HG03175 (cell line): ENCODE measurements at regions not wholly inside any gene's neighbourhood (a gene's known extent, or its start where the extent isn't known, plus 50 kb on each side); places are given as distances from the start of the nearest gene placed in this dataset.

Experiments used
- ATAC-seq: cut with Tn5 transposase; IDR thresholded peaks from one replicate; pipeline ENCODE4 v1.9.1; 2021; ENCODE audit warnings: mild to moderate bottlenecking, moderate library complexity; ENCODE audit not compliant: unreplicated experiment

DNA sequence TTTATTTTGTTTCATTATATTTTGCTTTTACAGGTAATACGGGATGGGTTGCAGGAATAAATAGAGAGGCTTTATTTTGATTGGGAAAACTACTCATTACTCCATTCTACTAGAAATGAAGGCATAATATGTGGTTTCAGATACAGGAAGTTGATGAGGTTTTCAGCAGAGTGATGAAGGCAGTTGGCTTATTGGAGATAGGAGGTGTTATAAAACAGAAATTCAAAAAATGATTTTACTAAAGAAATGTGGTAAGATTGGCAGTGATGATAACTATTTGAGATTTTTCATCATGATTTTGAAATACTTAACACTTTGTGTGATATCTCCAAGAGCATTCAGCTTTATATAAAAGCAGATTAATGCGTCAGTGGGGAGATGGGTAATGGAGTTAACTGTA is 1445.7 kb upstream of the CADM2 start:
- no peak for ATAC-seq

DNA sequence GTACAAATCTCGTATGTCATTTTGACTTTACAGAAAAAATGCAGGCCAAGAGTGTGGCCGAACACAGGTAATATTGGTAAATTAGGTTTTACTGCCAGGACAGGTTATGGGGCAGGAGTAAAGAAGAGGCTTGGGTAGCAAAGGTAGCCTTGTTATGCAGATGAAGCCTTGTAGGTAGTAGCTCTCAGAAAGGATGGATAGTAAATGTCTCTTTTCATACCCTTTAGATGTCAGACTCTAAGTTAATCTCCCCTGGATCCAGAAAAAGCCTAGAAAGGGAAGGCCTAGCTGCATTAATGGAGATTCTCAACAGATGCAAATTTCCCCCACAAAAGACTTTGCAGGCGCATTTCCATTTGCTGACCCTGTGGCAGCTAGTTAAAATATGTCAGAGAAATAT is 1445.1 kb upstream of the CADM2 start:
- no peak for ATAC-seq

DNA sequence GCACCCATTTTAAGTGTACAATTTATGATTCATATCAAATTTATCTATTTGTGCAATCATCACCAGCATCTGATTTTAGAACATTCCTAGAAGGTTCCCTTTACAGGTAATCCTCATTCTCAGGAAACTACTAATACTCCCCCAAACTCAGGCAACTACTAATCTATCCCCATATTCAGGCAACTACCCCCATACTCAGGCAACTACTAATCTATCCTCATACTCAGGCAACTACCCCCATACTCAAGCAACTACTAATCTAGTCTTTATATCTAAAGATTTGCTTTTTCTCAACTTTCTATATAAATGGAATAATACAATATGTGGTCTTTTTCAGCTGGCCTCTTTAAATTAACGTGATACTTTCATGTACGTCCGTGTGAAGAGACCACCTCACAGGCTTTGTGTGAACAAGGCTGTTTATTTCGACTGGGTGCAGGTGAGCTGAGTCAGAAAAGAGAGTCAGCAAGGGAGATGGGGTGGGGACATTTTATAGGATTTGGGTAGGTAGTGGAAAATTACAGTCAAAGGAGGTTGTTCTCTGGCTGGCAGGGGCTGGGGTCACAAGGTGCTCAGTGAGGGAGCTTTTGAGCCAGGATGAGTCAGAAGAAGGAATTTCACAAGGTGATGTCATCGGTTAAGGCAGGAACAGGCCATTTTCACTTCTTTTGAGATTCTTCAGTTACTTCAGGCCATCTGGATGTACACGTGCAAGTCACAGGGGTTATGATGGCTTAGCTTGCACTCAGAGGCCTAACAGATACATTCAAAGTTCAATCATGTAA is 1444.5 kb upstream of the CADM2 start:
- ATAC-seq = no peak

DNA sequence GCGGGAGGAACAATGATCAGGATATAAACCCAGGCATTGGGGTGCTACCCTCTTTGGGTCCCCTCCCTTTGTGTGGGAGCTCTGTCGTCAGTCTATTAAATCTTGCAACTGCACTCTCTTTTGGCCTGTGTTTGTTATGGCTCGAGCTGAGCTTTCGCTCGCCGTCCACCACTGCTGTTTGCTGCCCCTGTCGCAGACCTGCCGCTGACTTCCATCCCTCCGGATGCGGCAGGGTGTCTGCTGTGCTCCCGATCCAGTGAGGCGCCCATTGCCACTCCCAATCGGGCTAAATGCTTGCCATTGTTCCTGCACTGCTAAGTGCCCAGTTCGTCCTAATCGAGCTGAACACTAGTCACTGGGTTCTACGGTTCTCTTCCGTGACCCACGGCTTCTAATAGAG is 1443.7 kb upstream of the CADM2 start:
- no peak for ATAC-seq

DNA sequence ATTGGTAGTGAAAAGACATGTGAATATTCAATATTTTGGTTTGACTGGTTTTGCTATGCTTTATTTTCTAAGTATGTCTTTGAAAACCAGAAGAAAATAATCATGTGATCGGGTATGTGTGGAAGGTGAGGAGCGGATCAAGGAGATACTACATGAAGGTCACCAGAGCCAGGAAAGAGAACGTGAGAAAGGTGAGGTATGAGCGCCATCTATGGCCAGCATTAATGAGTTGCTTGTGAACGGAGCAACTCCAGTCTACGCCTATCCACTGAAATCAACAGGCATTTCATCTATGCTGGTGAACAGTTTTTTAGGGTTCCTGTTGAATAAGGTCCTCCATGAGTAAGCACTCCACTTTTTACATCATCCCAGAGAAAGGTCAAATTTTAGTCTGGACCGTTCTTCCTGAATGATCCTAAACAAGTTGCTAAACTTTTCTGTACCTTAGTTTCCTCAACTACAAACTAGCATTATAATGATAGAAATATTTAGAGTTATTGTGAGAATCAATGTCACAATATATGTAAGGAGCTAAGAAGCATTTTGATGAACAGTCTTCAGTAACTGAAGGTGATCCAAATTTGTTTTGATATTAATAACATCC is 1435.2 kb upstream of the CADM2 start:
- peak; percentile 66 for ATAC-seq

DNA sequence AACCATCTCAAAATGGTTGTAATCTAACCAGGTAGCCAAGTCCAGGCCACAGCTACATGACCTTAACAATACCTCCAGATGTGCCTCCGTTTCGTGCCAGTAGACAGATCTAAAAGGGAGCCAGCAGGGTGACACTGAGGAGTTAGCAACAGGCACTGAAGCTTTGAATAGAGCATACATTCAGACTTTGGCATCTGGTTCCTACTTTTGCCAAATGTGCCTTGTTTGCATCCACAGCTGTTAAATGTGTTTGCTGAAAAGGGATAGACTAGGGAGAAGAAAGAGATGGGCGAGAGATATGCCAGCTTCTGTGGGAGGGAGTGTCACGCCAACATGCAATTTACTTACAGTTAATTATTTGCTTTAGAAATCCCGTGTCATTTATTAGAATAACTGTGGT is 1433.9 kb upstream of the CADM2 start:
- no peak for ATAC-seq

DNA sequence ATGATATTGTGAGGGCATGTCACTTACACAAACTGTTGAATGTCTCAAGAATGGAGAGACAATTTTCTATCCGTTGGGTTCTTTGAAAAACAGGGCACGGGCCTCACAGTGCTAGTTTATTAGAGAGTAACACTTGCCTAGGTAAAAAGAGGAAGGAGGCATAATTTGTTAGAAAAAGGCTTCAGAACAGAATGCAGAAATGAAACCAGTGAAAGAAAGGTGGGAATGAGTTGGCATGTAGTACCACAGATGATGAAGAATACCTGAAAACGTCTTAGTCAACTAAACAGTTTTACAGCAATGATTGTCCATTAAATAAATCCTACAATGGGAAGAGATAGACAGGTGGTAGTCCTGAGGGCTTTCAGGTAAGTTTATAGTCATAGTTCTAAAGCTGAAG is 1399.7 kb upstream of the CADM2 start:
- no peak for ATAC-seq

DNA sequence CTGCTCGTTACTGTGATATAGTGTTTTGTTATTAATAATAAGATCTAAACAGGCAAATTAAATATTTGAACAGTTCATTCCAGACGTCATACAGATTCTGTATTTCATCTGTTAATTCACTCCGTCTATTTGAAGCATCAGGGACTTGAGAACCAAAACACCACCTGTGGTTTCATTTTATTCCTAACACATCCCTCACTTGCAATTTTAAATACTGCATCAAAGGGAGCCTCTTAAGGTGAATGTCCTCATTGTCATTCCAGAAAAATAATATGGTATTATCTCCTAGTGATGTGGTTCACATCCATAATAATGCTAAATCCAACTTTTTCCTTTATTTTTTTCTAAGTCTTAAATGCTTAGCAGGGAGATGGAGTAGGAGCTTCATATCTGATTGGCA is 1390.9 kb upstream of the CADM2 start:
- no peak for ATAC-seq

DNA sequence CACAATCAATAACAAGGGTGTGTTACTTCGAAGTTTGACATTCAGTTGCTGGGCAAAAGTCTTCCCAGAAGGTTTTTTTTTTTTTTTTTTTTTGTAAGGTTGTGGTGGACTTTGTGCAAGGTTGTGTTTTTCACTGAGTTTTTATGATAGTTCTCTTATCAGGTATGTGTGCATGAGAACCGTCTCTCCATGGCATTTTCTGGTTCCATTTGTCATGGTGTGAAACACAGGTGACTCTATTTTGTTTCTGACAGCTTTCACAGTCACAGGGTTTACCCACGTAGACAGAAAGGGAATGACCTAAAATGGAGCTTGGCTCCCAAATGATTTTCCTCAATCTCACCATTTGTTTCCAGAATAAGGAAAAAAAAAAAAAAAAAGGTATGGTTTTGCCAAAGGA is 1377.2 kb upstream of the CADM2 start:
- no peak for ATAC-seq

DNA sequence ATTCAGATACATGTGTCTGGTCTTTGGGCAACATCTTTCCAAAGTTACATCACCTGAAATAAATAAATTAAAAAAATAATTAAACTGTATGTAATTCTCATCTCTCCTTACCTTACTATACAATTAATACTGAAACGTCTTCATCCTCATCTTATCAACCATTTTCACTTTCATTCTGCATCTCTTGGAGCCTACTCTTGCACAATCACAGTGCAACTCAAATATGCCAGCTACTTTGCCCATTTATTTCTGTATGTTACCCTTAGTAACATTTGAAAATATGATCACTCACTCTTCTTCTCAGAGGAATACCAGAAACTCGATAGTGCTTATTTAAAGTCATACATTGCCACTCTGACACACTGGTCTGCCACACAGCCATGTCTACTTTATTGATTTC is 1357.1 kb upstream of the CADM2 start:
- ATAC-seq = no peak

DNA sequence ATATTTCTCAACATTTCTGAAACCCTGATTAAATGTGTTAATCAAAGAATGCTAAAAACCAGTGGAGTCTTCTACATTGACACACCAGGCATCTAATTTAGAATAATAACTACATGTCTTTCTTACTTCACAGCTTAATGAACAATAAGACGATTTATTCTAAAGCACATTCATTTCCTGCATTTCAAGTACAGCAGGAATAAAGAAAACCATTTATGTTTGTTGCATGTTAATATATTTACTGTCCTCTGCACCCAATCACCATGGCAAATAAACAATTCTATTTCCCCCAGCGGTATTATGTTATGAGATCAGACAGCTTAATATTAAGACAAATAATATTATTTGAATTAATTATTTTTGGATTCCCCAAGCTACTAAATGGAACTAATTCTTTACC is 1336.3 kb upstream of the CADM2 start:
- ATAC-seq = no peak

DNA sequence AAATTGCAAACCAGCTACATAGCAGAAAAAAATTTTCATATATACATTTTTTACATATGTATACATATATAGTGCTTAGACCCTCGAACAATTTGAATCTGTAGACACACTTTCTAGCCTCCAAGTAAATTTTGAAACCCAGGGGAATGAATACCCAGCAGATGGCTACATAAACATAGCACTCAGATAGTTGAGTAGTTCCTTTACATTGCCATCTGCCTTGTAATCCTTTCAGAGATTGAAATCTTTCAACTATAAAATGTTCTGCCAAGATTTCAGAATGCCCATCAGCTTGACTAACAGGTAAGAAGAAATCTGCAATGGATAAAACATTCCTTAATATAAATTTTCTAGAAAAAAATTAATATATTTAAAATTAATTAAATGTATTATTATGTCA is 1333.5 kb upstream of the CADM2 start:
- no peak for ATAC-seq

DNA sequence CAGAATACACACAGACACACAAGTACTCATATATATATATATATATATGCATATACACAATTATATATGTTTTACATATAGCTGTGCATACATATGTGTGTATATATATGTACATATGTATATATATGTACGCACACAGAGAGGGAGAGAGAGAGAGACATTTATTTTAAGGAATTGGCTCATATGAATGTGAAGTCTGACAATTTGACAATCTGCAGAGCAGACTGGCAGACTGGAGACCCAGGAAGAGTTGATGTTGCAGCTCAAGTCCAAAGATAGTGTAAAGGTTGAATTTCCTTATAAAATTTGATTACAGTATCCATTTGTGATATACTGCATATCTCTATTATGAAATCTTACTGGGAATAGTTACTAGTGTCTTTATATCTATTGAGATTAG is 1330.3 kb upstream of the CADM2 start:
- ATAC-seq = no peak

DNA sequence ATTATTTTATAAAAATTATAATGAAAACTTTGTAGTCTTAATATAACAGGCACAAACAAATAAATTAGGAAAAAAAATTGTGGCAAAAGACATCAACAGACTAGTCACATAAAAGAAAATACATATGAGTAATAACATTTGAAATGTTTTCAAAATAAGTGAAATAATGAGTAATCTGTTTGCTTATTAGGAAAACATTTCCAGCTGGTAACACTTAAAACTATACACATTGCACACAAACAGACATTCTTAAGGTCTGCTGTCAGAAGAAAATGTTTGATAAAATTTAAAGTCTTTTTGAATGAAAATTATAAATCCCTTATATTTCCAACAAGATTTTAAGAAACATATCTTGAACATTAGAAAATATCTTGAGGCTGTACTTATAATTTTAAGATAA is 1326.3 kb upstream of the CADM2 start:
- ATAC-seq = no peak

DNA sequence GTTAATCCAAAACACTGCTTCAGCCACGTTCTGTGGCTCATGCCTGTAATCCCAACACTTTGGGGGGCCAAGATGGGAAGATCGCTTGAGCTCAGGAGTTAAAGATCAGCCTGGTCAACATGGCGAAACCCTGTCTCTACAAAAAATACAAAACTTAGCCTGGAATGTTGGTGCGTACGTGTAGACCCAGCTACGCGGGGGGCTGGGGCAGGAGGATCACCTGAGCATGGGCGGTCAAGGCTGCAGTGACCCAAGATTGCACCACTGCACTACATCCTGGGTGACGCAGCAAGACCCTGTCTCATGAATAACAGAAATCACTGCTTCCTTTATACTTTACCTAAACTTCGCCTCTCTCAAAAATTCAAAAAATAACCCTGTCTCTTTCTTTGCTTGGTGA is 1325.0 kb upstream of the CADM2 start:
- ATAC-seq = no peak

DNA sequence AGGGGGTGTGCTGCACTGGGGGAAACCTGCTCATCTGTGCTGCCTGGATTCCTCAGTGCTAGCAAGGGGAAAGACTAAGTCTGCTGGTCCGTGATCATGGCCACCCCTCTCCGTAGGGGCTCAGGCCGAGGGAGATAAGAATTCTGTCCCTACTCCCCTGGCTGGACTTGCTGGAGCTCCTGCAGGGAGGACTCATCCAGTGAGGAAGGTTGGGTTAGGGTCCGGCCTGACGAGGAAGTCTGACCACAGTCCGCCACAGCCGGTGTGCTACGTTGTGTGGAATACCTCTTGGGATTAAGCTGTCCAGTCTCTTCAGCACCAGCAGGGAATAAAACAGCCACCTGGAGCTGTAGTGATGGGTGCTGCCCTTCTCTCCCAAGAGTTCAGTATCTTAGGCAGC is 1309.1 kb upstream of the CADM2 start:
- no peak for ATAC-seq

DNA sequence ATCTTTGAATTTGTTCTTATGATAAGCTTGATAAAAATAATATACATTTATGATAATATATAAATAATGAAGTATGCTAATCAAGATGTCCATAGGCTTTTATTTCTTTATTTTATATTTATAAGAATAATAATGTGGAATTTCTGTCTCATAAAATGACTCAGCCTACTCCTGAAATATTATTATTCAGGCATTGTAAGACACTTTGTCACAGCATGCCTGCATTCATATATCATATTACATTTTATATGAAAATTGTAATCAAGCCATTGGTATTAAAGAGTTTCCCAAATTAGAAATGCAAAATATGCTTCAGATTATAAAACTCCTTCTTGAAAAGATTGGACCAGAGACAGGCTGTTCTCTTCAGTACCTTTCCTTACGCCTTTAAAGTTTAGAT is 1303.7 kb upstream of the CADM2 start:
- no peak for ATAC-seq

DNA sequence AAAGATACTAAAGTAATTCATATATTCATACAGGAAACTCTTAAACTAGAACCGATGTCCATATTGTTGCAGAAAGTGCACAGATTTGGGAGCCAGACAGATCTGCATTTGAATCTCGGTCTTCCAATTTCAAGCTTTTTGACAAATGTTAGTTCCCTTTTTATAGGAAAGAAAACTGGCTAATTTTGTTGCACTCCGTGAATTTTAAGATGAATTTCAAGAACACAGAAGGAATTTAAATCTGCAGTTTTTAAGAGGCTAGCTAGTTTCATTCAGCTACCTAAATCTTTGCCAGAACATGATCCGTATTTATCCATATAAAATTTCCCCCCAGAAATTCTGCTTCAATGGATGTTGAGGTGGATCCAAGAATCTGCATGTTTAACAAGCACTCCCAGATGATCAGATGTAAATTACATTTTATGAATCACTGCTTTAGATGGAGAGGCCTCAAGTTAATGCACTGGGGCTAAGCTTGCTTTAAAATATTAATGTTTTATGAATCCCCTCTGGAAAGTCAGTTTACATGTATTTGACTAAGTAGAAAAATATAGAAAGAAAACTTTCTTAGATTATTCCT is 1296.3 kb upstream of the CADM2 start:
- ATAC-seq = no peak

DNA sequence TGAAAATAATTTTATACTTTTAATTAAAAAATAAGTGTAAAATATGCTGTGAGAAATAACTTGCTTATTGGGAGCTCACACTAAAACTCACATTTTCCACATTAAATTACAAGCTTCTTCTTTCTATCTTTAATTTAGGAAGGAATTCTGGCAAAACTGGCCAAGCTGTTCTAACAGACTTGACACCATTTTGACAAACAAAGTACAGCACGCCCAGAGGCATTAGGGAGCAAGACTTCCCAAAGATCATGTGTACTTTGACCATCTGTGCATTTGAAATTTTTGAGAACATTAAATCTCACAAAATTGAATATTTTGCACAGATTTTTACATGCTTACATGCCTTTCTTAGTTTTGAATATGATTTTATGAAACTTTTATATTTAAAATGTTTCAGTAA is 1288.4 kb upstream of the CADM2 start:
- ATAC-seq = no peak

DNA sequence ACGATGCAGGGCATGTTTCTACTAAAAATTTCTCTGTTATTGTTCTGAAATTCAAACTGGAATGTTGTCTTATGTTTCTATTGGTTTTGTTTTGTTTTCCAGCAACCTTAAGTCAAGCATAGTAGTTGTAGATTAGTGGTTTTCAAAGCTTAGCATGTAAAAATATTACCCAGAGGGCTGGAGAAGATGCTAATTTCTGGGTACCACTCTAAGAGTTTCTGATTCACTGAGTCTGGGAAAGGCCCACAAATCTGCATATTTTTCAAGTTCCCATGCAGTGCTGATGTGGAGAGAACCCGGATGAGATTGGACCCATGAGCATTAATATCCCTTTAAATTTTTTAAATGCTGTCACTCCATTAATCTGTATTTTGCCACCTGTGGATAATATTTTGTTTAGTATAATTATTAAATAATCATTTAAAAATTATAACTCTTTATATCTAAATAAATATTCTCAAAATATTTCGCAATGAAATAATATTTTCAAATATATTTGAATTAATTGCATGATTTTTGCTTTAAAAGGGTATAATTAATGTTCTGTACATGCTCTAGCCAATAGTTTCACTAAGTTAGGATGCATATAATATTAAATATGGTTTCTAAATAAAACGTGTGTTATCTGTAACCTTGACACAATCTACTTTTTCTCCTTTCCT is 1274.7 kb upstream of the CADM2 start:
- ATAC-seq = no peak

DNA sequence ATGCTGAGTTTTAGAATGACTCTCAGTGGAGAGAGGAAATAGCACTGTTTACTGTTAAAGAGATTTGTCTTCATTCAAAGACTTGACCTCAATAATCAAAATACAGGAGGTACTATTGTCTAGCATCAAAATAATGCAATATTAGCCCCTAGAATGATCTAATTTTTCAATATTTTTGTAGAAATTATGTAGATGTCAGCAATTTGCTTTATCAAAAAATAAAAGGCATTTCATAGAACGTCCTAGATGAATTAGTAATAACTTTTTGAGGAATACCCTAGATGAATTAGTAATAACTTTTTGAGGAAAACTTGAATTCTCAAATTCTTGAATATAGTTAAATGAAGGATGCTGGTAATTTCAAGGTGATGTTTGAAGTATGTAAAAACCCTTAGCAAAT is 1252.1 kb upstream of the CADM2 start:
- ATAC-seq = no peak

DNA sequence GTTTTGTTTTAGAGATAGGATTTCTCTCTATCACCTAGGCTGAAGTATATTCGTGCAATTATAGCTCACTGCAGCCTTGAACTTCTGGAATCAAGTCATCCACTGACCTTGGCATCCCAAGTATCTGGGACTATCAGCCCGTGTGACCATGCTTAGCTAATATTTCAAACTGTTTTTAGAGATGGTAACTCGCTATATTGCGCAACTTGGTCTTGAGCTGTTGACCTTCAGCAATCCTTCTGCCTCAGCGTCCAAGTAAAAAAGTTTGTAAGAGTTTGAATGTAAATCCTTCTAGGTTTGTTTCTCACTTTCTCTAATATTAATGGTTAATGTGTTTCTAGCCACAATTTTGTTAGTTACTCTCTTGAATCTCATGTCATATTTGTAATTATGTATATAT is 1243.5 kb upstream of the CADM2 start:
- no peak for ATAC-seq
